Trophoblast cell (in vitro differentiated cells and primary cell): ENCODE measurements at regions not wholly inside any gene's neighbourhood (a gene's known extent, or its start where the extent isn't known, plus 50 kb on each side); places are given as distances from the start of the nearest gene placed in this dataset.

Experiments used
- DNase-seq, 2 donors: peaks; one replicate each; pipeline ENCODE4 v3.0.0-alpha.2; 2016
- H2AFZ ChIP-seq: 2 replicates; pipeline ENCODE4 v1.6.1; 2013; ENCODE audit warnings: low read length, moderate library complexity, mild to moderate bottlenecking; ENCODE audit not compliant: insufficient read depth, poor library complexity
- H2AK5ac ChIP-seq: 2 replicates; pipeline ENCODE4 v1.6.1; 2013; ENCODE audit warnings: mild to moderate bottlenecking, low read length
- H2BK120ac ChIP-seq: 2 replicates; pipeline ENCODE4 v1.6.1; 2013; ENCODE audit warnings: low read length, mild to moderate bottlenecking, moderate library complexity; ENCODE audit not compliant: insufficient read depth, poor library complexity
- H2BK12ac ChIP-seq: 2 replicates; pipeline ENCODE4 v1.6.1; 2013; ENCODE audit warnings: mild to moderate bottlenecking, low read length, moderate library complexity
- H2BK5ac ChIP-seq: 2 replicates; pipeline ENCODE4 v1.6.1; 2013; ENCODE audit warnings: low read length, low read depth, moderate library complexity, mild to moderate bottlenecking; ENCODE audit not compliant: poor library complexity
- H3K14ac ChIP-seq: 2 replicates; pipeline ENCODE4 v1.6.1; 2013; ENCODE audit warnings: mild to moderate bottlenecking, low read length
- H3K18ac ChIP-seq: 2 replicates; pipeline ENCODE4 v1.6.1; 2013; ENCODE audit warnings: mild to moderate bottlenecking, low read length
- H3K23ac ChIP-seq: 2 replicates; pipeline ENCODE4 v1.6.1; 2013; ENCODE audit warnings: low read length
- H3K27ac ChIP-seq: 2 replicates; pipeline ENCODE4 v1.5.1; 2013; ENCODE audit warnings: low read depth, mild to moderate bottlenecking, inconsistent platforms, low read length, moderate library complexity
- H3K27me3 ChIP-seq: 2 replicates; pipeline ENCODE4 v1.6.1; 2013; ENCODE audit warnings: inconsistent platforms, mild to moderate bottlenecking, low read length, moderate library complexity; ENCODE audit not compliant: insufficient read depth
- H3K36me3 ChIP-seq, 2 experiments: 1 replicate in 1 of 2; 2 replicates in 1 of 2; pipeline ENCODE4 v1.6.1; 2013; ENCODE audit warnings: low read length in 2 of 2, mild to moderate bottlenecking in 2 of 2, moderate library complexity in 1 of 2; ENCODE audit not compliant: insufficient read depth in 2 of 2, control insufficient read depth in 1 of 2
- H3K4ac ChIP-seq: 2 replicates; pipeline ENCODE4 v1.6.1; 2013; ENCODE audit warnings: low read depth, mild to moderate bottlenecking, low read length, moderate library complexity
- H3K4me1 ChIP-seq, 2 experiments: 1 replicate in 1 of 2; 2 replicates in 1 of 2; pipeline ENCODE4 v1.6.1; 2013; ENCODE audit warnings: low read length in 2 of 2, mild to moderate bottlenecking in 2 of 2, moderate library complexity in 1 of 2; ENCODE audit not compliant: insufficient read depth in 2 of 2, control insufficient read depth in 1 of 2
- H3K4me2 ChIP-seq: 2 replicates; pipeline ENCODE4 v1.6.1; 2013; ENCODE audit warnings: inconsistent platforms, mild to moderate bottlenecking, low read length, moderate library complexity
- H3K4me3 ChIP-seq: 2 replicates; pipeline ENCODE4 v1.5.1; 2013; ENCODE audit warnings: mild to moderate bottlenecking, low read depth, low read length, inconsistent platforms
- H3K79me1 ChIP-seq: one replicate; pipeline ENCODE4 v1.6.1; 2013; ENCODE audit warnings: low read length
- H3K79me2 ChIP-seq: 2 replicates; pipeline ENCODE4 v1.6.1; 2013; ENCODE audit warnings: low read length, mild to moderate bottlenecking; ENCODE audit not compliant: control insufficient read depth, insufficient read depth, poor library complexity
- H3K9ac ChIP-seq: 2 replicates; pipeline ENCODE4 v1.6.1; 2013; ENCODE audit warnings: mild to moderate bottlenecking, low read length
- H3K9me3 ChIP-seq: 2 replicates; pipeline ENCODE4 v1.6.1; 2013; ENCODE audit warnings: low read depth, mild to moderate bottlenecking, control low read depth, inconsistent platforms, low read length; ENCODE audit not compliant: insufficient read depth
- H4K12ac ChIP-seq: 2 replicates; pipeline ENCODE4 v1.6.1; 2013; ENCODE audit warnings: low read depth, mild to moderate bottlenecking, low read length, moderate library complexity
- H4K8ac ChIP-seq: 2 replicates; pipeline ENCODE4 v1.6.1; 2013; ENCODE audit warnings: low read depth, mild to moderate bottlenecking, low read length, moderate library complexity
- H4K91ac ChIP-seq: one replicate; pipeline ENCODE4 v1.6.1; 2013; ENCODE audit warnings: low read depth, mild to moderate bottlenecking, low read length, moderate library complexity
- WGBS: extraction: QIAGEN DNeasy Blood & Tissue Kit; methylation state at CpG from one replicate; pipeline ENCODE4 v1.1.7; 2013; ENCODE audit warnings: missing lambda C conversion rate; ENCODE audit not compliant: insufficient read length, insufficient coverage; ENCODE audit errors: extremely low coverage; 5-methylcytosine and 5-hydroxymethylcytosine counted together

- Histone ChIP-seq H2BK120ac (no peak overlapping the region), H3K79me1 (no peaks in the 10 kb centered on the region), H3K18ac (no peak overlapping the region), H3K36me3 (no peaks in the 10 kb centered on the region), H2BK12ac (no peak overlapping the region), H4K91ac (no peak overlapping the region), H3K14ac (no peak overlapping the region), H2AK5ac (no peak overlapping the region), H3K4me2 (no peak overlapping the region), H4K8ac (no peak overlapping the region), H2AFZ (no peak overlapping the region), H3K9ac (no peak overlapping the region), H4K12ac (no peak overlapping the region), H3K9me3 (no peaks in the 10 kb centered on the region), H3K4me3 (no peak overlapping the region), H3K79me2 (no peaks in the 10 kb centered on the region), H3K23ac (no peak overlapping the region), H3K4me1 (peaks cover 0 to 5% of the 10 kb centered on the region in 2 experiments), H3K27me3 (no peaks in the 10 kb centered on the region), H3K4ac (no peak overlapping the region), H2BK5ac (no peak overlapping the region), H3K27ac (no peak overlapping the region)
- no CpG with 5 or more reads among the region's 3 CpGs for WGBS
- no peak for DNase-seq
Observed at GRCh38 chr12:90250766-90251165, 542.1 kb upstream of the ATP2B1 start.

DNA sequence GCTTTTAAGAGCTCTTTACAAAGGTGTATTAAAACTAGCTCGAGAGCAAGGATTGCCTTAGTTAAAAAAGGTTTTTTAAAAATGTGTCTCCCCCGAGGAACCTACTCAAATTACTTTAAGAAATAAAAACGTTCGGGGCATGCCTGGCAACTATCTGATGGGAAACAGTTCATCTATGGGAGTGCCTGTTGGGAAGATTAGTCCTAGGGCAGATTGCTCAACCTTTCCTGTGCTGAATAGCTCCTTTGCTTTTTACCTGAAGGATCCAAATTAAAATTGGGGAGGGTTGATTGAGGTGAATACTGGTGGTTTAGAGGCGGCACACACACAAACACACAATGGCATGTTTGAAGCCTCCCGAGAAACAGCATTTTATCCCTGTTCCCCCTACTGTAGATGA is 541.4 kb upstream of the ATP2B1 start:
- Histone ChIP-seq H4K8ac (no peak overlapping the region), H3K9me3 (no peaks in the 10 kb centered on the region), H3K23ac (no peak overlapping the region), H2BK12ac (no peak overlapping the region), H2AK5ac (no peak overlapping the region), H3K9ac (no peak overlapping the region), H3K4me1 (peaks cover 0 to 5% of the 10 kb centered on the region in 2 experiments), H3K79me1 (no peaks in the 10 kb centered on the region), H3K79me2 (no peaks in the 10 kb centered on the region), H3K27me3 (no peaks in the 10 kb centered on the region), H4K12ac (no peak overlapping the region), H3K18ac (no peak overlapping the region), H4K91ac (no peak overlapping the region), H3K27ac (no peak overlapping the region), H3K14ac (no peak overlapping the region), H2BK5ac (no peak overlapping the region), H3K4ac (no peak overlapping the region), H3K36me3 (no peaks in the 10 kb centered on the region), H2BK120ac (no peak overlapping the region), H3K4me3 (no peak overlapping the region), H2AFZ (no peak overlapping the region), H3K4me2 (no peak overlapping the region)
- DNase-seq, result no peak
- no CpG with 5 or more reads among the region's 6 CpGs for WGBS

GRCh38 chr12:90246688-90247087 is 538.0 kb upstream of the ATP2B1 start:
- no peak overlapping the region for H3K18ac ChIP-seq
- H3K79me2 ChIP-seq, result no peaks in the 10 kb centered on the region
- no peak overlapping the region for H3K4me2 ChIP-seq
- peaks cover 0 to 2% of the 10 kb centered on the region in 2 experiments for H3K4me1 ChIP-seq
- no peak overlapping the region for H2AFZ ChIP-seq
- no peak overlapping the region for H2BK120ac ChIP-seq
- no peaks in the 10 kb centered on the region for H3K27me3 ChIP-seq
- H2BK5ac ChIP-seq, result no peak overlapping the region
- H3K79me1 ChIP-seq, result no peaks in the 10 kb centered on the region
- H3K36me3 ChIP-seq, result no peaks in the 10 kb centered on the region
- no peak overlapping the region for H2AK5ac ChIP-seq
- no peak overlapping the region for H3K9ac ChIP-seq
- H3K23ac ChIP-seq, result no peak overlapping the region
- DNase-seq, result no peak
- no peak overlapping the region for H4K8ac ChIP-seq
- H3K14ac ChIP-seq, result no peak overlapping the region
- no peak overlapping the region for H3K4me3 ChIP-seq
- H3K9me3 ChIP-seq, result no peaks in the 10 kb centered on the region
- H4K91ac ChIP-seq, result no peak overlapping the region
- H4K12ac ChIP-seq, result no peak overlapping the region
- H2BK12ac ChIP-seq, result no peak overlapping the region
- H3K4ac ChIP-seq, result no peak overlapping the region
- H3K27ac ChIP-seq, result no peak overlapping the region

GRCh38 chr12:90245391-90245790 is 536.8 kb upstream of the ATP2B1 start:
- H3K18ac ChIP-seq, result no peak overlapping the region
- WGBS, result no CpG with 5 or more reads among the region's 2 CpGs
- H4K91ac ChIP-seq, result no peak overlapping the region
- no peak overlapping the region for H2BK120ac ChIP-seq
- H3K23ac ChIP-seq, result no peak overlapping the region
- no peak overlapping the region for H3K14ac ChIP-seq
- no peaks in the 10 kb centered on the region for H3K27me3 ChIP-seq
- no peak overlapping the region for H4K12ac ChIP-seq
- no peak overlapping the region for H2BK5ac ChIP-seq
- no peak overlapping the region for H2AFZ ChIP-seq
- H3K4me2 ChIP-seq, result no peak overlapping the region
- no peaks in the 10 kb centered on the region for H3K79me2 ChIP-seq
- no peak overlapping the region for H3K4me3 ChIP-seq
- no peak overlapping the region for H2AK5ac ChIP-seq
- no peak overlapping the region for H4K8ac ChIP-seq
- no peaks in the 10 kb centered on the region for H3K36me3 ChIP-seq
- DNase-seq, result no peak
- no peaks in the 10 kb centered on the region for H3K79me1 ChIP-seq
- no peaks in the 10 kb centered on the region for H3K4me1 ChIP-seq
- no peak overlapping the region for H3K9ac ChIP-seq
- no peak overlapping the region for H3K27ac ChIP-seq
- no peaks in the 10 kb centered on the region for H3K9me3 ChIP-seq
- H3K4ac ChIP-seq, result no peak overlapping the region
- H2BK12ac ChIP-seq, result no peak overlapping the region
